ENCODE measurements at regions not wholly inside any gene's neighbourhood (a gene's known extent, or its start where the extent isn't known, plus 50 kb on each side); places are given as distances from the start of the nearest gene placed in this dataset.

- TF ChIP-seq ZBTB33 (CRISPR knock-in tag; IDR thresholded peaks at IDR 0.05): no peak
- no peak for TF ChIP-seq ZNF878 (CRISPR knock-in tag; IDR thresholded peaks at IDR 0.05)
- no peak for TF ChIP-seq PRPF4 (IDR thresholded peaks at IDR 0.05; ENCODE audit: low read depth, low read length, poor library complexity, severe bottlenecking)
- TF ChIP-seq ZGPAT (CRISPR knock-in tag; IDR thresholded peaks at IDR 0.05): no peak
These were observed 417.4 kb downstream of the TBC1D32 start (continued) for GRCh38 chr6:120916844-120917243.

GRCh38 chr6:120913486-120913885 is 420.8 kb downstream of the TBC1D32 start:
- no peak overlapping the region for H3K4me3 ChIP-seq (replicated peaks in 1 of 3; ENCODE audit: insufficient read depth in 1 of 3, low read depth in 2 of 3, low read length in 3 of 3)
- H3K27me3 ChIP-seq (ENCODE audit: control insufficient read depth in 1 of 2, insufficient read depth in 2 of 2, low read length in 2 of 2): no peaks in the 10 kb centered on the region
- 0% methylated on average over 1 of the region's 1 CpG for WGBS (ENCODE audit: low lambda C conversion rate)
- H3K79me2 ChIP-seq (ENCODE audit: insufficient read depth, low read length): no peaks in the 10 kb centered on the region
- no peak overlapping the region for H3K27ac ChIP-seq (ENCODE audit: extremely low read length, insufficient read depth, low read length)
- CTCF ChIA-PET (ENCODE audit: low intra/inter-chr PET ratio, low total read pairs): no interaction called here
- no peak for ATAC-seq
- TF ChIP-seq RFX1 (IDR thresholded peaks at IDR 0.05) (peak; percentile 51; the same call in 1 of the 2 replicates), ZFP36L2 (CRISPR knock-in tag; IDR thresholded peaks at IDR 0.05) (no peak)
- BruUV-seq (replicated peaks): no TSS peak
- H2AFZ ChIP-seq (ENCODE audit: low read length): no peak overlapping the region
- H3K4me1 ChIP-seq (ENCODE audit: insufficient read depth, low read length): no peaks in the 10 kb centered on the region
- DNase-seq (ENCODE audit: low spot score): no peak
- H3K36me3 ChIP-seq (replicated peaks in 1 of 2; ENCODE audit: control insufficient read depth in 1 of 2, insufficient read depth in 2 of 2, low read length in 2 of 2): no peaks in the 10 kb centered on the region
- no peak for FAIRE-seq
- intact Hi-C loops (cut with micrococcal nuclease; ENCODE audit: unreplicated experiment): no loop called here
- H3K4me2 ChIP-seq (ENCODE audit: low read depth, low read length): no peak overlapping the region
- no peaks in the 10 kb centered on the region for H3K9me3 ChIP-seq (ENCODE audit: low read length)
- H4K20me1 ChIP-seq (ENCODE audit: insufficient read depth, low read length): no peaks in the 10 kb centered on the region
- in situ Hi-C loops (cut with HindIII; ENCODE audit: extremely low pct_ligation_motif_present, low pct_unique_long_range_greater_than_20kb): no loop called here
- POLR2A ChIA-PET: no interaction called here
- H3K9ac ChIP-seq (ENCODE audit: insufficient read depth, low read depth, low read length): no peak overlapping the region
